A673 (cell line): ENCODE measurements at regions not wholly inside any gene's neighbourhood (a gene's known extent, or its start where the extent isn't known, plus 50 kb on each side); places are given as distances from the start of the nearest gene placed in this dataset.

Source experiments
- EZH2 ChIP-seq: fragments of 200-600 bp; sonication (generic); IDR thresholded peaks from 2 replicates; pipeline ENCODE4 v1.6.1; 2017; ENCODE audit warnings: borderline replicate concordance, low read depth, mild to moderate bottlenecking, mixed read lengths, antibody characterized with exemption, low read length; ENCODE audit not compliant: poor library complexity, severe bottlenecking
- TF ChIP-seq, protein P1 (sequence below): fragments of 300-800, 200-600 bp; sonication (generic); conservative IDR thresholded peaks from 2 replicates; pipeline ENCODE4 v1.5.1; 2017; ENCODE audit warnings: low read depth, mild to moderate bottlenecking, antibody characterized with exemption, low read length, moderate library complexity, mixed read lengths

DNA sequence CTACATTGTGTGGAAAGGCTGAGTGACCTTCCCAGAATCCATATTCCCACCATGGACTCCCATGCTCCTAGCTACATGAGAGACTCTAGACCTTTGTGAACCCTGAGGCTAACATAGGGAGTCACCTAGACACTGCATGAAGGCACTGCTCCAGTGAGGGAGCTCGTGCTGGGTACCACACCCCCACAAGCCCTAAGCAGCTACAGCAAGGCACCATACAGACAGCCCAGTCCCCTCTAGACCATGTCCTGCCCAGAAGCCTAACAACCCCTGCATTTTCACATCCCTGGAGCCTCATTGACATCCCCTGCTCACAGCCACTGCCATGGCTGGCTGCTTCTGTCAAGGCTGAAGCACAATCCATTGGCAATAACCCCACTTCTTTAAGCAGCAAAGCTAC, 176.5 kb upstream of the CTNND2 start:
- TF ChIP-seq, protein P1, sequence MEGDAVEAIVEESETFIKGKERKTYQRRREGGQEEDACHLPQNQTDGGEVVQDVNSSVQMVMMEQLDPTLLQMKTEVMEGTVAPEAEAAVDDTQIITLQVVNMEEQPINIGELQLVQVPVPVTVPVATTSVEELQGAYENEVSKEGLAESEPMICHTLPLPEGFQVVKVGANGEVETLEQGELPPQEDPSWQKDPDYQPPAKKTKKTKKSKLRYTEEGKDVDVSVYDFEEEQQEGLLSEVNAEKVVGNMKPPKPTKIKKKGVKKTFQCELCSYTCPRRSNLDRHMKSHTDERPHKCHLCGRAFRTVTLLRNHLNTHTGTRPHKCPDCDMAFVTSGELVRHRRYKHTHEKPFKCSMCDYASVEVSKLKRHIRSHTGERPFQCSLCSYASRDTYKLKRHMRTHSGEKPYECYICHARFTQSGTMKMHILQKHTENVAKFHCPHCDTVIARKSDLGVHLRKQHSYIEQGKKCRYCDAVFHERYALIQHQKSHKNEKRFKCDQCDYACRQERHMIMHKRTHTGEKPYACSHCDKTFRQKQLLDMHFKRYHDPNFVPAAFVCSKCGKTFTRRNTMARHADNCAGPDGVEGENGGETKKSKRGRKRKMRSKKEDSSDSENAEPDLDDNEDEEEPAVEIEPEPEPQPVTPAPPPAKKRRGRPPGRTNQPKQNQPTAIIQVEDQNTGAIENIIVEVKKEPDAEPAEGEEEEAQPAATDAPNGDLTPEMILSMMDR, result no peak
- TF ChIP-seq EZH2, result no peak
